Gastroesophageal sphincter (tissue), 4 donors: ENCODE measurements at regions not wholly inside any gene's neighbourhood (a gene's known extent, or its start where the extent isn't known, plus 50 kb on each side); places are given as distances from the start of the nearest gene placed in this dataset.

Source experiments
- ATAC-seq: fragments of 150-250 bp; one replicate; pipeline ENCODE4 v1.9.1; 2016; ENCODE audit warnings: mild to moderate bottlenecking, moderate library complexity
- H3K27ac ChIP-seq, 4 donors: fragments of 200-600 bp; sonication (generic) in 3 of 4; 1 replicate in 3 of 4; 2 replicates in 1 of 4; pipeline ENCODE4 v1.5.1; 2016 to 2019
- H3K27me3 ChIP-seq: fragments of 200-600 bp; sonication (generic); one replicate; pipeline ENCODE4 v1.5.1; 2019
- H3K36me3 ChIP-seq, 2 donors: fragments of 200-600 bp; sonication (generic); one replicate each; pipeline ENCODE4 v1.5.1; 2019; ENCODE audit warnings: control low read depth in 1 of 2
- H3K4me1 ChIP-seq, 3 donors: fragments of 200-600 bp; sonication (generic); 1 replicate in 2 of 3; 2 replicates in 1 of 3; pipeline ENCODE4 v1.5.1; 2016 to 2019; ENCODE audit warnings: control low read depth in 2 of 3
- H3K4me3 ChIP-seq, 2 donors: fragments of 200-600 bp; sonication (generic); one replicate each; pipeline ENCODE4 v1.5.1; 2019; ENCODE audit warnings: mild to moderate bottlenecking in 1 of 2, moderate library complexity in 1 of 2
- H3K9me3 ChIP-seq, 3 donors: fragments of 200-600 bp; sonication (generic); one replicate each; pipeline ENCODE4 v1.5.1; 2017 to 2019; ENCODE audit warnings: control low read depth in 2 of 3
- EP300 ChIP-seq: sonication (generic); formaldehyde crosslinking; IDR thresholded peaks from one replicate; pipeline ENCODE4 v1.6.1; 2017; ENCODE audit warnings: antibody characterized with exemption, mild to moderate bottlenecking
- POLR2A ChIP-seq, 2 donors: fragments of 450-650 bp; IDR thresholded peaks; one replicate each; pipeline ENCODE4 v1.6.1; 2017; ENCODE audit warnings: antibody characterized with exemption in 2 of 2, mild to moderate bottlenecking in 2 of 2, moderate library complexity in 1 of 2
- POLR2AphosphoS5 ChIP-seq: sonication (generic); formaldehyde crosslinking; IDR thresholded peaks from one replicate; pipeline ENCODE4 v1.6.1; 2017; ENCODE audit warnings: antibody characterized with exemption
- WGBS, 2 donors: methylation state at CpG; one replicate each; pipeline ENCODE4 v1.1.5; 2018; ENCODE audit warnings: low coverage in 1 of 2; 5-methylcytosine and 5-hydroxymethylcytosine counted together
- TF ChIP-seq, protein P1 (sequence below), 4 experiments: fragments of 200-600 bp in 2 of 4; fragments of 450-650 bp in 2 of 4; sonication (generic) in 1 of 4; IDR thresholded peaks; one replicate each; pipeline ENCODE4 v1.5.1; 2017 to 2019; ENCODE audit warnings: antibody characterized with exemption in 4 of 4, mild to moderate bottlenecking in 2 of 4, moderate library complexity in 2 of 4

DNA sequence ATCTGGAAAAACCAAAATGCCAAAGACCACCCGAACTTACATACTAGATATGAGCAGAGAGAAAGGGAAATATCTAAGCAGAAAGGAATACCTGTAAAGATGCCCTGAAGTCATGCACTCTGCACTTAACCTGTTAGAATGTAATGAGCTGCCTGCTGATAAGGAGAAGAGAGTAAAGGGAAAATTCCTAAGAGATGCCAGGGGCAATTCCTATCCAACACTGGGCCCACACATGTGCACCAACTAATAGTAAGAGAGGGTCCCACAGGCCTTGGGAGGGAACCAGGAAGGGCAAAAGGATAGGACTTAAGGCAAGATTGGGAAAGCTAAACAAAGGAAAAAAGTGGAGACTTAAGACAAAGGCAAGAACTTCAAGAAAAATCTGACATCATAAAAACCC, 189.5 kb downstream of the NSUN3 start:
- ATAC-seq, result no peak
- no peak overlapping the region for H3K27ac ChIP-seq
- H3K36me3 ChIP-seq, result no peaks in the 10 kb centered on the region
- no peak overlapping the region for H3K4me3 ChIP-seq
- no peaks in the 10 kb centered on the region for H3K27me3 ChIP-seq
- WGBS, 2 donors, result 89 to 91% methylated on average over 1 of the region's 1 CpG
- no peaks in the 10 kb centered on the region for H3K9me3 ChIP-seq
- no peaks in the 10 kb centered on the region for H3K4me1 ChIP-seq
- TF ChIP-seq, protein P1, sequence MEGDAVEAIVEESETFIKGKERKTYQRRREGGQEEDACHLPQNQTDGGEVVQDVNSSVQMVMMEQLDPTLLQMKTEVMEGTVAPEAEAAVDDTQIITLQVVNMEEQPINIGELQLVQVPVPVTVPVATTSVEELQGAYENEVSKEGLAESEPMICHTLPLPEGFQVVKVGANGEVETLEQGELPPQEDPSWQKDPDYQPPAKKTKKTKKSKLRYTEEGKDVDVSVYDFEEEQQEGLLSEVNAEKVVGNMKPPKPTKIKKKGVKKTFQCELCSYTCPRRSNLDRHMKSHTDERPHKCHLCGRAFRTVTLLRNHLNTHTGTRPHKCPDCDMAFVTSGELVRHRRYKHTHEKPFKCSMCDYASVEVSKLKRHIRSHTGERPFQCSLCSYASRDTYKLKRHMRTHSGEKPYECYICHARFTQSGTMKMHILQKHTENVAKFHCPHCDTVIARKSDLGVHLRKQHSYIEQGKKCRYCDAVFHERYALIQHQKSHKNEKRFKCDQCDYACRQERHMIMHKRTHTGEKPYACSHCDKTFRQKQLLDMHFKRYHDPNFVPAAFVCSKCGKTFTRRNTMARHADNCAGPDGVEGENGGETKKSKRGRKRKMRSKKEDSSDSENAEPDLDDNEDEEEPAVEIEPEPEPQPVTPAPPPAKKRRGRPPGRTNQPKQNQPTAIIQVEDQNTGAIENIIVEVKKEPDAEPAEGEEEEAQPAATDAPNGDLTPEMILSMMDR (IDR thresholded peaks at IDR 0.05), result no peak
- TF ChIP-seq EP300 (no peak), POLR2A (IDR thresholded peaks at IDR 0.05) (no peak), POLR2AphosphoS5 (no peak)

DNA sequence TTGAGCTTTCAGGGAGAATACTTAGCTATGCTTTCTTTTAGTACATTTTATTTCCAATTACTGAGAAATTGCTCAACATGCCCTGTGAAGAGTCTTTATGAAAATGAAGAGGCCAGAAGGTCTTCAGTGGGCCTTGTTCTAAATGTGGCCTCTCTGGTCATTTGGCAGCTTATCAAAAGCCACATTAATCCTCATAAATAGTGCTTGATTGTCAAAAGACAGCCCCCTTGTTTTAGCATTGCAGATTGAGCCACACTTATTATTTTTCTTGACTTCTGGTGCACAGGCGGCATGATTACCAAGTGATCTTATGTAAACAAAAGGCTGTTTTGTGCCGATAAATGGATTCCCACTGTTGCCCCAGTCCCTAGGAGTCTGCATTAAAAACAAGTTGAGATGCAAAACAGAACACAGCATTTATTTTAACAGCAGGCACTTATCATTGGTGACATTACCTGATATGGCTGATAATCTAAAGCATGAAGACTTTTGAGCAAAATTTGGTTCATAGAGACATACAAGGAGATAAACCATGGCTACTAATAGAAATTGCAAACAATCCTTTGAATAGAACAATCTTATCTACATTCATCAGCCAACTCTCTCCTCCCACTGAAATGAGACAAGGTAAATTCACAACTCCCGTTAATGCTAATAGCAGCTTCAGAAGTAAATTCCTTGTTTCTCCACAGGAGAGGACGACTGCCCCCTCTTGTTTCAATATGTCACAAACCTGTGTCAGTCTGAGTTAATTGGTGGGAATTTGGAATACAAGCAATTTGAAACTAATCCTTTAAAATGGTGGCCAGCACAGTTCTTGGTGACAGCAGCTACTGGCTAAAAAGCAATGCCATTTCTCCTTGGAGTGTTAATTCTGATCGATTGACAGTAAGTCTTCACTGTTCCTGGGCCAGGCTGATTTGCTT, 194.3 kb downstream of the NSUN3 start:
- 70 to 79% methylated on average over 5 of the region's 5 CpGs for WGBS, 2 donors
- H3K4me3 ChIP-seq, result no peak overlapping the region
- H3K27me3 ChIP-seq, result no peaks in the 10 kb centered on the region
- H3K36me3 ChIP-seq, result no peaks in the 10 kb centered on the region
- no peaks in the 10 kb centered on the region for H3K9me3 ChIP-seq
- no peak overlapping the region for H3K27ac ChIP-seq
- no peak for ATAC-seq
- H3K4me1 ChIP-seq, result no peaks in the 10 kb centered on the region
- TF ChIP-seq EP300 (no peak), POLR2A (IDR thresholded peaks at IDR 0.05) (no peak), POLR2AphosphoS5 (no peak)
- TF ChIP-seq, protein P1 (IDR thresholded peaks at IDR 0.05), result no peak

DNA sequence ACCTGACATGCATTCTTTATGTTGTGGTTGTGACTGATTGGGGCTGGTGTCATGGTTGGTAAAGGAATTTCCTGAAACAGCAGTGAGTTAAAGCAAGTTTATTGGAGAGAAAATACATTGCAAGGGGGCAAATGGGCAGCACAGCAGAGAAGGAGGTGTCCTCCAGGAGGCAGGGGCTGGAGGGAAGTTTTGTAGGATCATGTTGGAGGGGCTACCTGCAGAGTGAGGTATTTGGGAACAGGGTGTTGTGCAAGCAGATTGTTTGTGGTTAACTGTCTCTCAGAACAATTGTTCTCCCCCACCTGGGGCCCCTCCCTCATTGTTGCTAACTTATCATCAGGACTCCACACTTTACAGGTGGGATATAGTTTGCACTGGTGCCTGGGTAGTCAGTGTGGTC, 196.0 kb downstream of the NSUN3 start:
- no peak for ATAC-seq
- Histone ChIP-seq H3K4me1 (no peaks in the 10 kb centered on the region), H3K27me3 (no peaks in the 10 kb centered on the region), H3K9me3 (no peaks in the 10 kb centered on the region), H3K27ac (no peak overlapping the region), H3K4me3 (no peak overlapping the region), H3K36me3 (no peaks in the 10 kb centered on the region)
- TF ChIP-seq, protein P1 (IDR thresholded peaks at IDR 0.05), result no peak
- TF ChIP-seq POLR2A (IDR thresholded peaks at IDR 0.05) (no peak), POLR2AphosphoS5 (no peak)

DNA sequence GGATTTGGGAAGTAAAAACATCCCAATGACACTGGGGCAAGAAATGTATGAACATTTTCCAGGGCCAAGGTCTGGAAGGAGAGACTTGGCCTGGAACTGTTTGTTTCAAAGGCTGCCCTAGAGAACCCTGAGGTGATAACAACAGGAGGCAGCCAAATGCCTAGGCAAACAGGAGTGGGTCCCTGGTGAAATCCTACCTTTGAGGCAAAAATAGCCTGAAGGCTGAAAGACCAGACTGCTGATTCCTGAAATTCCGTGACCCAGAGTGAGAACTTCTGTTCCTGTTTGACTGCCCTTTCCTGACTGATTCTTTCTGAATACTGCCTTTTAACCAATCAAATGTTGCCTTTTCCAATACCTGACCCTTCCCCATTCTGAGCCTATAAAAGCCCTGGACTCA, 196.4 kb downstream of the NSUN3 start:
- no peak for ATAC-seq
- no peak overlapping the region for H3K27ac ChIP-seq
- no peaks in the 10 kb centered on the region for H3K27me3 ChIP-seq
- H3K4me3 ChIP-seq, result no peak overlapping the region
- TF ChIP-seq EP300 (no peak), POLR2A (IDR thresholded peaks at IDR 0.05) (no peak), POLR2AphosphoS5 (no peak)
- TF ChIP-seq, protein P1 (IDR thresholded peaks at IDR 0.05), result no peak
- no peaks in the 10 kb centered on the region for H3K36me3 ChIP-seq
- no peaks in the 10 kb centered on the region for H3K9me3 ChIP-seq
- no peaks in the 10 kb centered on the region for H3K4me1 ChIP-seq
- 100% methylated on average over 1 of the region's 1 CpG for WGBS, 2 donors

DNA sequence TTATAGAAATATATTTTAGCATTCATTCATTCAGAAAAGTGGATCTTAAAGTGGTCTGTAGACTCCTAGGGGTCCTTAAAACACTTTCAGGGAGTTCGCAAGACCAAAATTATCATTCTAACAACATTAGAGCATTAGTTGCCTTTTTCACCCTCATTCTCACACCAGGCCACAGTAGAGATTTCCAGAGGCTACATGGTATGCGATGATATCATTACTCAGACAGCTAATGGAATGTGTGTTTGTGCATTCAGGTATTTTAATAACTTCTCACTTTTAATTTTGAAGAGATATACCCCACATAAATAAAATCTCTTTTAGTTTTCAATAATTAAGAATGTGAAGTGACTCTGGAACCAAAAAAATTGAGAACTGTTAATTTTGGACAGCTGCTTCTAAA, 206.9 kb downstream of the NSUN3 start:
- 77 to 79% methylated on average over 2 of the region's 2 CpGs for WGBS, 2 donors
- Histone ChIP-seq H3K27me3 (no peaks in the 10 kb centered on the region), H3K36me3 (no peaks in the 10 kb centered on the region), H3K4me1 (no peaks in the 10 kb centered on the region), H3K27ac (peak overlapping the region in 1 of 4 donors; percentile 32), H3K9me3 (no peaks in the 10 kb centered on the region), H3K4me3 (no peak overlapping the region)
- no peak for ATAC-seq
- TF ChIP-seq POLR2A (IDR thresholded peaks at IDR 0.05), result no peak
- TF ChIP-seq, protein P1 (IDR thresholded peaks at IDR 0.05), result no peak
- no peak for TF ChIP-seq POLR2AphosphoS5
- TF ChIP-seq EP300, result no peak
